GM23338 (cell line): ENCODE measurements at regions not wholly inside any gene's neighbourhood (a gene's known extent, or its start where the extent isn't known, plus 50 kb on each side); places are given as distances from the start of the nearest gene placed in this dataset.

ENCODE experiments used
- EZH2 ChIP-seq: fragments of 200-600 bp; sonication (generic); IDR thresholded peaks from one replicate; pipeline ENCODE4 v1.8.0; 2017; ENCODE audit warnings: antibody characterized with exemption, mild to moderate bottlenecking, low read depth; ENCODE audit not compliant: unreplicated experiment
- TF ChIP-seq, protein P1 (sequence below), 2 experiments: fragments of 200-600 bp in 1 of 2; sonication (generic) in 1 of 2; conservative IDR thresholded peaks; 2 replicates each; pipeline versions ENCODE4 v1.5.1 to v1.6.1; 2016 to 2017; ENCODE audit warnings: antibody characterized with exemption in 2 of 2, low read depth in 2 of 2, mild to moderate bottlenecking in 2 of 2, moderate library complexity in 1 of 2

DNA sequence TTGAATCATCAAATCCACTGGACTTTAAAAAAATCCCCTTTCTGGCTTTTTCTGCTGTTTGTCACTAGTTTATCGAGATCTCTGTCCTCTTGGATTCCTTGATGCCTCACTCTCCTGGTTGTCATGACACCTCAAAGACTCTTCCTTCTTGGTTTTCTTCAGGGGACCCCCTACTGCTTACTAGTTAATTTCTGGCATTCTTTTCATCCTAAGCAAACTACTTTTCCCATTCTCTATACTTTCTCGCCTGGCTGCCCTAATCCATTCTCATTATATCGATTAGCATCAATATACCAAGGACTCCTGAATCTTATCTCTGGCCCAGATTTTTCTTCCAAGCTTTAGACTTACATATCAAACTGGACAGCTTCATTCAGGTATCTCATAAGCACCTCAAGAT is 98.6 kb downstream of the NEDD1 start:
- TF ChIP-seq, protein P1, sequence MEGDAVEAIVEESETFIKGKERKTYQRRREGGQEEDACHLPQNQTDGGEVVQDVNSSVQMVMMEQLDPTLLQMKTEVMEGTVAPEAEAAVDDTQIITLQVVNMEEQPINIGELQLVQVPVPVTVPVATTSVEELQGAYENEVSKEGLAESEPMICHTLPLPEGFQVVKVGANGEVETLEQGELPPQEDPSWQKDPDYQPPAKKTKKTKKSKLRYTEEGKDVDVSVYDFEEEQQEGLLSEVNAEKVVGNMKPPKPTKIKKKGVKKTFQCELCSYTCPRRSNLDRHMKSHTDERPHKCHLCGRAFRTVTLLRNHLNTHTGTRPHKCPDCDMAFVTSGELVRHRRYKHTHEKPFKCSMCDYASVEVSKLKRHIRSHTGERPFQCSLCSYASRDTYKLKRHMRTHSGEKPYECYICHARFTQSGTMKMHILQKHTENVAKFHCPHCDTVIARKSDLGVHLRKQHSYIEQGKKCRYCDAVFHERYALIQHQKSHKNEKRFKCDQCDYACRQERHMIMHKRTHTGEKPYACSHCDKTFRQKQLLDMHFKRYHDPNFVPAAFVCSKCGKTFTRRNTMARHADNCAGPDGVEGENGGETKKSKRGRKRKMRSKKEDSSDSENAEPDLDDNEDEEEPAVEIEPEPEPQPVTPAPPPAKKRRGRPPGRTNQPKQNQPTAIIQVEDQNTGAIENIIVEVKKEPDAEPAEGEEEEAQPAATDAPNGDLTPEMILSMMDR (conservative IDR thresholded peaks at IDR 0.05; ENCODE audit: low read depth in 2 of 2), result no peak
- no peak for TF ChIP-seq EZH2
